ENCODE measurements at regions not wholly inside any gene's neighbourhood (a gene's known extent, or its start where the extent isn't known, plus 50 kb on each side); places are given as distances from the start of the nearest gene placed in this dataset.
"Not testable (repeated sequence)": the region's sequence is repeated elsewhere in the genome, so short reads cannot be mapped to it uniquely, and the experiment has no call there.

DNA sequence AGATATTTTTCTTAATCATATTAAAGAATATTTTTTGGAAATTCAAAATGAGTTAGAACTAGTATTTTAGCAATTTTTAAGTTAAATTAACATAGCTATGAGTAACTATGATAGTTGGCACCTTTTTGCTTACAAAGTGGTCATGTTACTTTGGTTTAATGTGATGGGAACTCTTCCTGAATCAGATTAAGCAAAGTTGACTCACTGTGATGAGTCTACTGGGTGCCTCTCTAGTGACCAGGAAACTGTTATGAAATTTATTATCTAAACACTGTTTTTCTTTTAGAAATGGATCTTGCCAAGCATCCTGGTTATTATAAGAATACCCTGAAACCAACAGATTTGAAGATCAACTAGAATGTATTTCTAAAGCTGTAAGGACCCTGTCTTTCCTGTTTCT lies 985.8 kb downstream of the TRAM1L1 start:
- no peak for DNase-seq

DNA sequence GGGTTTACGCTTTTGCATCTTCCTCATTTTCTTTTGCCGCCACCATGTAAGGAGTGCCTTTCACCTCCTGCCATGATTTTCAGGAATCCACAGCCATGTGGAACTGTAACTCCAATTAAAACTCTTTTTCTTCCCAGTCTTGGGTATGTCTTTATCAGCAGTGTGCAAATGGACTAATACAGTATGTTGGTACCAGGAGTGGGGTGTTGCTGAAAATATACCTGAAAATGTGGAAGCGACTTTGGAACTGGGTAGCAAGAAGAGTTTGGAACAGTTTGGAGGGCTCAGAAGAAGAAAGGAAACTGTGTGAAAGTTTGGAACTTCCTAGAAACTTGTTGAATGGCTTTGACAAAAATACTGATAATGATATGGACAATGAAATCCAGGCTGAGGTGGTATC lies 983.9 kb upstream of the NDST4 start:
- not testable (repeated sequence) for DNase-seq

DNA sequence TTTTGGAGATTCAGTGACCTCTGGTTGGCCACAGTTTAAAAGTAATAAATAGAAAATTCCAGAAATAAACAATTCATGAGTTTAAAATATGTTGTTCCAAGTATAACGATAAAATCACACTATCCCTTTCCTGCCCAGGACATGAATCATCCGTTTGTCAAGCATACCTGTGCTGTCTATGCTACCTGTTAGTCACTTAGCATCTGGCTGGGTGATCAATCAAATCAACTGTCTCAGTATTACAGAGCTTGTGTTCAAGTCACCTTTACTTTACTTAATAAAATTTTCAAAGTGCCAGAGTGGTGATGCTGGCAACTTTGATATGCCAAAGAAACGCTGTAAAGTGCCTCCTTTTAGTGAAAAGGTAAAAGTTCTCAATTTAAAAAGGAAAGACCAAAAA lies 979.5 kb upstream of the NDST4 start:
- no peak for DNase-seq

DNA sequence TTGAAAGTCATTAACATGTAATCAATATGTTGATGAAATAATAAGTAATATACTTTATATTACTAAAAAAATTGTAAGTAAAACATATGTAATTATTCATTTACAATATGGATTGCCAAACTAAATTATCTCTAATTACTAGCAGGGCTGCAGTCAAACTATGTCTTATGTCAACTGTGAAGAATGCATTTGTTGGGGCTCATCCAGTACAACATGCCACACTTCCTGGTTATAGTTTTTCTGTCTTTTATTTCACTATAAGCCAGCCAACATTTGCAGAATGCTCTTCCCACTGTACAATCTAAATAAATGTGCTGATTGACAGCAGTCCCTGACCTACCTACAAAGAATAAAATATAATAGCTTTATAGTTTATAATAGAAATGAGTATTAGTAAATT lies 975.4 kb upstream of the NDST4 start:
- no peak for DNase-seq

DNA sequence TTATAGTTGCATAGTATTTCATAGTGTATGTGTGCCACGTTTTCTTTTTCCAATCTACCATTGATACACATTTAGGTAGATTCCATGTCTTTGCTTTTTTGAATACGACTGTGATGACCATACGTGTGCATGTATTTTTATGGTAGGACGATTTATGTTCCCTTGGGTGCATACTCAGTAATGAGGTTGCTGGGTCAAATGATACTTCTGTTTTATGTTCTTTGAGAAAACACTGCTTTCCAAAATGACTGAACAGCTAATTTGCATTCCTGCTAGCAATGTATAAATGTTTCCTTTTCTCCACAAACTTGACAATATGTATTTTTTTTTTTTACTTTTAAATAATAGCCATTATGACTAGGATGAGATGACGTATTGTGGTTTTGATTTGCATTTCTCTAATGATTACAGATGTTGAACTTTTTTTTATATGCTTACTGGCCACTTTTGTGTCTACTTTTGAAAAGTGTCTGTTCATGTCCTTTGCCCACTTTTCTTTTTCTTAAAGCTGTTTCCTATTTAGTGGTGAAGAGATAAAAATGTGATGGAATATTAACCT lies 969.5 kb upstream of the NDST4 start:
- DNase-seq = no peak

DNA sequence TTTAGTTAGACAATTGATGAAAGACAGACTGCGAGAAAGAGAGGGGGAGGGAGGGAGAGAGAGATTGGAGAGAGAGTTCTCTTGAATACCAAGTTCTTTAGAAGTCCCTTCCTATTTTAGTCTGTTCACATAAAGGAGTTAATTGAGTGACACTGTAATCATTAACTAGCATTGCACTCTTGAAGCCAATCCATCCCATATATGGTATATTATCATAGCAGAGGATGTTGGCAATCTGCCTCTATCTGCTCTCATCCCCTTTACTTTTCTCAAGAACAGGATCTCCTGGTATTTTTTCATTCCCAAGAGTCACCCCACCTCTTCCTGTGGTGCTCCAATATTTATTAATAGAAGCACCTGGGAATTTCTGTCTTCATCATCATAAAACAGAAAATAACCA lies 959.6 kb upstream of the NDST4 start:
- no peak for DNase-seq

DNA sequence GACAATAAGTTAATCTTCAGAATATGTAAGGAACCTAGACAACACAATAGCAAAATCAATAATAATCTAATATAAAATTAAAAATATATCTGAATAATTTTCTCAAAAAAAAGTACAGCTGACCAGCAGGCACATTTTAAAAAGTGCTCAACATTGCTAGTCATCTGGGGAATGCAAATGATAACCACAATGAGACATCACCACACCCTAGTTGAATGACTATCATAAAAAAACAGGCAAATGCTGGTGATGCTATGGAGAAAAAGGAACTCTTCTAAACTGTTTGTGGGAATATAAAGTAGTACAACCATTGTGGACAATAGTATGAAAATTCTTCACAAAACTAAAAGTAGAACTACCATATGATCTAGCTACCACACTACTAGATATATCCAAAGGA lies 956.9 kb upstream of the NDST4 start:
- no peak for DNase-seq

DNA sequence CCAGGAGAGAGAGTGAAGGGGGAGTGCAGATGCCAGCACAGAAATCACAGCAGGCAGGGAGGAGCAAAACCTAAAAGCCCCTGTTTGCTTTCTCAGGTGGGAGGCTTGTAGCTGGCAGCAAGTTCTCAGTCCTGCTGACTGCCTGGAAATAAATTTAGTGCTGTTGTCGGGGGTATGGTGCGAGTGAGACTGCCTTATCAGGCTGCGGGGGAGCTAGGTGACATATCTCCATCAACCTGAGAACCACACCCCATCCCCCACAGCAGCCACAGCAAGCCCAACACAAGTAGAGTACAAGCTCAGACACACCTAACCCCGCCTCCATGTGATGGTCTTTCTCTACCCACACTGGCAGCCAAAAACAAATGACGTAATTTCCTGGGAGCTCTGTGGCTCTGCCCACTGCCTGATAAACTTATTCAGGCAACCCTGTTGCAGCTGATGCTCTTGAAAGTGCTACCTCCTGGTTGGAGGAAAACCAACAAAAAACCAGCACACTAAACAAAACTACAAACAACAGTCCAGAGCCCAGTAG lies 953.4 kb upstream of the NDST4 start:
- DNase-seq = no peak

DNA sequence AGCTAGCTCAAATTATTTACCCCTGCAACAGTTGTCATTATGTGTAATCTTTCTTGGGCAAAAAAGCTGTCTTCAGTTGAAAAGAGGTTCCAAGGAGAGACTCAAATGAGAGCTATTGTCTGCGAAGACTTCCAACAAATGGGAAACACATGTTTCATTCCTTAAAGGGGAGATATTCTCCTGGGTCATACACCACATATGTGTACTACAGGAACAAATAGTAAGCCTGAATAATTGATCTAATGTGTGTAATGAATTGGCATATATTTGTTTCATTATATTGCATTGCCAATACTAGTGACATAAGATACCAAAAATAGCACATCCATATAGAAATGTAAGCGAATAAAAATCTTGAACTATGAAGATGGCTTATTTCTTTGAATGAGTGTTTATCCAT lies 950.9 kb upstream of the NDST4 start:
- DNase-seq = no peak

DNA sequence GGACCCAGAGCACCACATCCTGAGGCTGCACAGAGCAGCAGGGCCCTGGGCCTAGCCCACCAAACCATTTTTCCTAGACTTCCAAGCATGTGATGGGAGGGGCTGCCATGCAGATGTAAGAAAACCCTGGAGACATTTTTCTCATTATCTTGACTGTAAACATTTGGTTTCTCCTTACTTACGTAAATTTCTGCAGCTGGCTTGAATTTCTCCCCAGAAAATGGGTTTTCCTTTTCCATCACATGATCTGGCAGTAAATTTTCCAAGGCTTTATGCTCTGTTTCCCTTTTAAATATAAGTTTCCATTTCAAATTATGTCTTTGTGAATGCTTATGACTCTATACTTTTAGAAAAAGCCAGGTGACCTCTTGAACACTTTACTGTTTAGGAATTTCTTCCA lies 945.9 kb upstream of the NDST4 start:
- no peak for DNase-seq

DNA sequence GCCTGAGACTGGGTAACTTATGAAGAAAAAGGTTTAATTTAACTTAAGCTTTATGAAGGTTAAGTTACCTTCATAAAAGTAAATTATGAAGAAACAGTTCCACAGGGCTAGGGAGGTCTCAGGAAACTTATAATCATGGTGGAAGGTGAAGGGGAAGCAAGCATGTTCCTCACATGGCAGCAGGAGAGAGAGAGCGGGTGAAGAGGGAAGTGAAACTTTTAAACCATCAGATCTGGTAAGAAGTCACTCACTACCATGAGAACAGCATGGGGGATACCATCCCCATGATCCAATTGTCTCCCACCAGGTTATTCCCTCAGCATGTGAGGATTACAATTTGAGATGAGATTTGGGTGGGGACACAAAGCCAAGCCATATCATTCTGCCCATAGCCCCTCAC lies 944.7 kb upstream of the NDST4 start:
- no peak for DNase-seq

DNA sequence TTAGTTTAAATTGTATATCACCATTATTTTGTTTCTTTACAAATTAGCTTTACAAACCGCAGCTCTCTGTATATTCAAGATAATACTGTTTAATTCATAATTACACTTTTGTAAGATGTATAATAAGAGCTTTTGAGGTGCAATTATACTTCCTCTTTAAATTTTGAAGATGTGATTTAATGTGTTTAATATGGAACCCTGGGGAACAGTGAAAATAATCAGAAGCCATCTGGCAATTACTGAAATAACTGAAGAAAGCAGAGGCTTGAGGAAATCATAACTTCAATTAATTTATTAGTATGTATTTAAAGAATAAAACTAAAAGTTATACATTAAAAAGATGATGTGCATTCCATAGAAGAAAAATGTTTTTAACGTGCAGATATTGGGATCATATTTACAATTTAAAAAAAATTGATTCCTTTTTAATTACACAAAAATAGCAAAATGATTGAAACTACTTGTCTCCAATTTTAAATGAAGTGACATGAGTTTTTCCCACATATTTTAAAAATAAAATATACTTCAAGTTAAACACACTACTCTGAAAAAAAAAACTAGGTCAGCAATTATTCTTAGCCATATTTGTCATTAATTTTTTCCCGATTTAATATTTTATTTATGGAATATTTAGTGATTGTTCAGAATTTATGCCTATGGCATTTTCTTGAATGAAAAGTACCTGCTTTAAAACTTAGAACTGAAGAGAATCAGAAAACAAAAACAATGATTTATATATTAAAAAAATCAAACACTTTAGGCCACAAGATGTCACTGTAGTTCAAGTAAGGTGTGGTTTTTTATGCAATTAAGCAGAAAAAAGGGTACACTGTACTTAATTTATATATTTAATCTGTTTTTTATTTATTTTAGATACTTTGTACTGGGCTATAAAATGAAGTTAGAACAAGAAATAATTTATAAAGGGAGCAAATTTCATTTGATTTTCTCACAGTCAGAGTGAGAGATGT lies 942.7 kb upstream of the NDST4 start:
- DNase-seq = no peak

DNA sequence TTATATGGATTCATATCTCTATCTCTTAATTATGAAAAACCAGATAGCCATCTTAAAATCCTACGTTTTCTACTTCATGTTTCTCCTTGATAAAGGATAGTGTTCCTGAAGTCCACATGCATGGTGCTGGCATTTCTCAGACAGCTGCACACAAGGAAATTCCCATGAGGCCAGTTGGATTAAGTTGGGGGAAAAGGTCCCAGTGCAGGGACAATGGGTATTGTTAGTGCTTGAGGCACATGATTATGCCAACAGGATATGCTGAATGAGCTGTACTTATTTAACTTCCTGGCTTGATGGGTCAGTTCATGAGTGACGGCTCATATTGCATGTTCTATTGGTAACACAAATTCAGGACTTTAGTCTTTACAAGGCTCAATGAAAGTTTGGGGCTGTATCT lies 913.9 kb upstream of the NDST4 start:
- no peak for DNase-seq

DNA sequence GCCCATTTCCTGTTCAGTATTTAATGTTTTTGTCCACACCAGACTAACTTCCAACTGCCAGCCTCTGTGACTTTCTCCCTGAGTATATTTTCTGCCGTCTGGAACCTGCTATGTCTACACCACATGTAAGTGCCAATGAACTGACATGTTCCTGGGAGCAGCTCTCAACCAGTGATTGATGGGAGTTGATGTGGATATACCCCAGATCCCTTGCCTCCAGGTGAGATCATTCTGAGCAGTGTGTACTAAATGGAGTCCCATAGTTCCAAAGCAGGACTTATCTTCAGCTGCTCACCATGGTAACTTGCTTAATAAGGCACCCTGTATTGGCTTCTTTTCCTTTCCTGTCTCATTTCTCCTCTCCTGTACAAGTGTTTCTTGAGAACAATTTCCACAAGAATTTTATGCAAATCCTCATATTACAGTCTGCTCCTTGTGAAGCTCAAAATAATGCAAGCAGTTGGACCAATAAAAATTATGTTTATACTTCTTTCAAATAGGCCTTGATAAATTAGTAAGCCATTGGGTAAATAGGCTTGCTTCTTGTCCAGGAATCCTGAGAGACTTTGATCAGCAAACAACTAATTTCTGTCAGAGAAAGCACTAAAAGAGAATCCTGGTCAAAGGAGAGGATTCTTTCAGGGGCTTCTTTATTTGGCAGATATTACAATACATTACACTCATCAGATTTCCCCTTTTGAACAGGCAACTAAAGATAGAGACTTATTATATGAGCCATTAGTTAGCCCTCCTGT lies 911.7 kb upstream of the NDST4 start:
- DNase-seq = no peak

DNA sequence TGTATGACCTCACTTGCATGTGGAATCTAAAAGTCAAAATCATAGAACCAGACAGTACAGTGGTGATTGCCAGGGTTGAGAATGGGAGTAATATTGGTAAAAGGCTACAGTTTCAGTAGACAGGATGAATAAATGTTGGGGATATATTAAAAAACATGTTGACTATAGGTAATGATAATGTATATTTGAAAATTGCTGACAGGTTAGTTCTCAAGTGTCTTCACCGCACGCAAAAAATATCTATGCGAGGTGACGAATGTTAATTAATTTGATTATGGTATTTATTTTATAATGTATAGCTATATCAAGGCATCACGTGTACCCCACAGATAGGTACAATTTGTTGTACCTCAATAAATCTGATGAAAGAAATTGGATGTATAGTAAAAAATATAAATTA lies 909.6 kb upstream of the NDST4 start:
- no peak for DNase-seq

DNA sequence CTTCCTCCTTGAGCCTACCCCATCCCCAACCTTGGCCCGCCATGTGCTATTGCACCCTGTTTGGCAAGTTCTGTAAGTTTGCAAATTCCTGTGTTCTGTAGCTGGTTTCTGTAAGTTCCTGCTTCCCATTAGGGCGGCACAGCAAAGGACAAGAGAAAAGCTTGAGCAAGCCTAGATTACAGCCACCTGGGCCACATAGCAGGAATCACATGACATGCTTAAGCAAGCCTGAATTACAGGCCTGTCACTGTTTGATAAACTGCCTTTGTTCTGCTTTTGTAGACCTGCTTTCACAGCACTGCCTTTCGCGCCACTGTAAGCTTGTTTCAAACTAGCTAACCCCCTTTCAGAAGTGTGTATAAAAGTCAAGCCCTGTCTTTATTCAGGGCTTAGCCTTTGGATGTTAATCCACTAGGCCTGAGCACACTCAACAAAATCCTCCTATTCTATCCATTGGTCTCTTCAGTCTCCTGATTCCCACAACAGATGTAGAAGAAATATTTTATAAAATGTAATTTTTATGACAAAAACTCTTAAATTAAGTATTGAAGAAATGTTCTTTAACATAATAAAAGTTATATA lies 906.8 kb upstream of the NDST4 start:
- DNase-seq = no peak

DNA sequence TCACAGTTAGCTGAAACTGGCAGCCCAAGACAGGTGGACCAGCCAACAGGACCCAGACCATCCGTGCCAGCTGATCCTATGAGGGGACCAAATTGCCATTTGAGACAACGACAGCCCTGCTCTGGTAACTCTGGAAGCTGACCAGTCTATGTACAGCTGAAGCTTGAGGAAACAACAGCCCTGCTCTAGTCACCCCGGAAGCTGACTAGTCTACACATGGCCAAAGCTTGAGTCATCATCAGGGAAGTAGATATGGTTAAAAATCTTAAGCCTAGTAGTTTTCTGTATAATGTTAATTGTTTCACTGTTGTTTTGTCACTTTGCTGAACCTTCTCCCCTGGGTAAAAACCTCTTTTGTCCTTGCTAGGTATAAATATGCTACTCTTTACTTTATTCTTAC lies 905.4 kb upstream of the NDST4 start:
- no peak for DNase-seq

DNA sequence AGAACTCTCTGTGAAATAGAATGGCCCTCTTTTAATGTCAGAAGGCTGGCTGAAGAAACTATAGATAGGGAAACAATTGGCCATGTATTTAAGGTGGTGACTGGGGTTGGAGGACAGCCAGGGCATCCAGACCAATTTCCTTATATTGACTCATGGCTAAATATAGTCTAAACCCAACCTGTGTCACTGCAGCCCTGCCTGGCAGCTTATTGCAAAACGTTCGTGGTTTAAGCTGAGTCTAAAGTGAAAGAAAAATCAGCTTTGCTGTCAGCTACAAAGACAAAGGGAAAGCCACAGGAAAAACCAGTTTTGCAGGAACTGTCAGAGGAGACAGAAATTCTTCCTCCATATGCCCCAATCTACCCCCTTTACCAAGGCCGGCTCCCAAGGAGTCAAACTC lies 902.8 kb upstream of the NDST4 start:
- DNase-seq = no peak

DNA sequence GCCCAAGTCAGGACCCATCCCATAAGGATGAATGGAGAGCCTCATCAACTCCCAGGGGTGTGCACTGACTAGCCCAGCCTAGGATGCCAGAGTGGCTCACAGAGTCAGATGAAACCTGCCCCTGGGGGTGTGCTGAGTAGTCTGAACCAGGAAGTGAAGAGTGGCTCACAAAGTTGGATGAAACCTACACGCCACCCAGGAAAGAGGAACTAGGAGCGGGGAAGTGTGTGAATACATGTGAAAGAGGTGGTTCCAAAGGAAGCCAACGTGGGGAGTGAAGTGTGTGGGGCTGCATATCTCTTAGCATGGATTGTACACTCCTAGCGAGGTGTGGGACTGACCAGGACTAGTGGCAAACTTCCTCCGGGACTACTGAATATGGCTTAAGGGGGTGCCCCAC lies 902.1 kb upstream of the NDST4 start:
- no peak for DNase-seq

DNA sequence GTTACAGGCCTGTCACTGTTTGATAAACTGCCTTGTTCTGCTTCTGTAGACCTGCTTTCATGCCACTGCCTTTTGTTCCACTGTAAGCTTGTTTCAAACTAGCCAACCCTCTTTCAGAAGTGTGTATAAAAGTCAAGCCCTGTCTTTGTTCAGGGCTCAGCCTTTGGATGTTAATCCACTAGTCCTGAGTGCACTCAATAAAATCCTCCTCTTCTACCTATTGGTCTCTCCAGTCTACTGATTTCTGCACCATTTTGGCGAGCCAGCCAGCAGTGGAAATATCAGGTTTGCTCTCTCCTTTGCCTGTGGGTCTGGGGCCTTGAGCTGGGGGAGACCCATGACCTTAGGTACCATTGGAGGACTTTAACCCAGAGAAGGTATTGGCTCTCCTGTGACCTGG lies 901.6 kb upstream of the NDST4 start:
- no peak for DNase-seq

DNA sequence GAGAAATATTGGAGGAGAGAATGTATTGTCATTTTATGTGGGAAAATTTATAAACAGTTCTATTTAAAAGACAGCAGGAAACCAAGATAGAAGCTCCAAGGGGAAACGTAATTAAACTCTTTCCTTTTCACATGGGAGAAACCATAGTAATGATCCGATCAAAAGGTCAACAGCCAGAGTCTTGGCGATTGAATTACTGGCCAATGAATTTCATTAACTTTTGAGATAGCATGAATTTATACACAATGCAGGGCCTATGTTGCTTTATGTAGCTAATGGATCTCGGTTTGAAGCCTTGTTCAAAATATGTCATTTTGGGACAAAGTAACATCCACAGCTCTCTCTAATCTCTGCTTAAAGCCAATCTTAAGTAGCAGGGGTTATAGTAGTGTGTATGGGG lies 897.5 kb upstream of the NDST4 start:
- no peak for DNase-seq

DNA sequence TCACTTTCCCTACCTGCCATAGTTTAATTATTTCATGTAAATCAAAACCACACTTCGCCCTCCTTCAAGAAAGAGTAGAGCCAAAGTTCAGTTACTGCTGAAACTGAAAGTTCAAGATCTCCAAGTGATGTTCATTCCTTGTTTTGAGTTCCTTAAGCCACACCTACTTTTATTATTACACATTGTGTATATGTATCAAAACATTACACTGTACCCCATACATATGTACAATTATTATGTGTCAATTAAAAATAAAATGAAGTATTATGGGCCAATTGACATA lies 892.3 kb upstream of the NDST4 start:
- no peak for DNase-seq

DNA sequence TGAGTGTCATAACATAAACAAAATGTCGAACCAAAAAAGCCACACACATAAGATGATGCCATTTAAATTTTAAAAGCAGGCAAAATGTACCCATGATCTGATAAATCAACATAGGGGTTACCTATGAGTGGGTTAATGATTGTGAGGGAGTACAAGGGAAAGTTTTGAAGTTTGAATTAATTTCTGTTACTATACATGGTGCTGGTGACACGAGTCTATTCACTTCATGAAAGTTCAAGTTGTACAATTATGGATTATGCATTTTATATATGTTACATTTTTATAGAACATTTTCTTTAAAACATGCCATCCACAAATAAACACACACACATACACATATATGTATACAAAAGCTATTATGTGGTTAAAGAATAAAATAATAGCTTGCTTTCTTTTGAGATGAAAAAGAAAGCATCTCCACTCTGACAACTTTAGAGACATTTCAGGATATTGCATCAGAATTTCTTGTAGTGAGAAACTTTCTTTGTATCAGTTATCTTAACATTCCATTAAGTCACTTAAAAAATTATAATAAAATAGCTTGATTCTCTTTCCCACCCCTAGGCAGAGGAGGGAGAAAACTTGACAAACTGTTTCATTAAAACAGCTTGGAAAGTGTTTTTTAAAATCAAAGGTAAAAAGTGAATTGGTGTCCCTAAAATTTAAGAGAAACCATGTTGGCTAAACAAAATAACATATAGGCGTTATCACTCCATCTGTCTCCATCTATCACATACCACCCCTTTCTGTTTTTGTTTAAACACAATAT lies 891.8 kb upstream of the NDST4 start:
- no peak for DNase-seq
